HUES48 (cell line): ENCODE measurements at regions not wholly inside any gene's neighbourhood (a gene's known extent, or its start where the extent isn't known, plus 50 kb on each side); places are given as distances from the start of the nearest gene placed in this dataset.

Experiments used
- H3K27ac ChIP-seq: one replicate; pipeline ENCODE4 v1.7.0; 2013; ENCODE audit warnings: low read depth, low read length, inconsistent platforms
- H3K27me3 ChIP-seq: 2 replicates; pipeline ENCODE4 v1.6.1; 2013; ENCODE audit warnings: mild to moderate bottlenecking, low read length; ENCODE audit not compliant: control insufficient read depth, insufficient read depth
- H3K36me3 ChIP-seq: 2 replicates; pipeline ENCODE4 v1.6.1; 2013; ENCODE audit warnings: low read length; ENCODE audit not compliant: control insufficient read depth, insufficient read depth
- H3K4me1 ChIP-seq: 2 replicates; pipeline ENCODE4 v1.6.1; 2013; ENCODE audit warnings: mild to moderate bottlenecking, low read length; ENCODE audit not compliant: control insufficient read depth, insufficient read depth
- H3K4me3 ChIP-seq: 2 replicates; pipeline ENCODE4 v1.5.1; 2013; ENCODE audit warnings: mild to moderate bottlenecking, low read depth, low read length
- H3K9ac ChIP-seq: 2 replicates; pipeline ENCODE4 v1.6.1; 2013; ENCODE audit warnings: mild to moderate bottlenecking, low read depth, low read length, moderate library complexity
- H3K9me3 ChIP-seq: 2 replicates; pipeline ENCODE4 v1.6.1; 2013; ENCODE audit warnings: low read length; ENCODE audit not compliant: control insufficient read depth, insufficient read depth

DNA sequence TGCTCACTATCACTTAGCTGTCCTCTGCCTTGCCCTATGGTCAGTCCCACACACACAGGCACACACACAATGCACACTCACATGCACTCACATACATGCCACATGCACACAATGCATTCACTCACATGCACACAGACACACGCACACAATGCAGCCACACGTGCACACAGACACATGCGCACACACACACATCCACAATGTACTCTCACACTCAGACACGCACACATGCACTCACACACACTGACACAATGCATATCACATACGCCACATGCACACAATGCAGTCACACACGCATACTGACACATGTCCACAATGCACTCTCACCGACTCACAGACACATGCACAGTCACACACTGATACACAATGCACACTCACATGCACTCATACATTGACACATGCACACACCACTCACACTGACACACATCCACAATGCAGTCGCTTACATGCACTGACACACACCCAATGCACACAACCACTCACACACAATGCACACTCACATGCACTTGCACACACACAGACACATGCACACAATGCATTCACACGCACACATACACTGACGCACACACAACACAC lies 99.7 kb downstream of the ENGASE start:
- H3K27me3 ChIP-seq, result no peaks in the 10 kb centered on the region

DNA sequence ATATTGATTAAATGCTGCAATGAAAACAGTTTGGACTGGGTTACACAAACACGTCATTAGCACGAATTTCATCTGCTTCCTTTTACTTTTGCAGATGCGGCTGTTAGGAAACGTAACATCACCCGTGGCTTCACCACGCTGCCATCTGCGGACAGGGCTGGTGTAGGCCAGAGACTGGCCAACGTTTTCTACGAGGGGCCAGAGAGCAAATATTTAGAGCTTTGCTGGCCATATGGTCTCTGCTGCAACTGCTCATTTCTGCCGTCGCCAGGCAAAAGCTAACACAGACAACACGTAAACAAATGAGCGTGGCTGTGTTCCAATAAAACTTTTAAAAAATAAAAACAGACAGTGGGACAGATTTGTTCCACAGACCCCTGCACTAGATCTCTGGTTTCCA lies 96.6 kb downstream of the ENGASE start:
- H3K27ac ChIP-seq, result no peak overlapping the region
- no peaks in the 10 kb centered on the region for H3K36me3 ChIP-seq
- H3K27me3 ChIP-seq, result no peaks in the 10 kb centered on the region
- no peak overlapping the region for H3K4me3 ChIP-seq
- no peak overlapping the region for H3K9ac ChIP-seq
- H3K9me3 ChIP-seq, result no peaks in the 10 kb centered on the region
- no peaks in the 10 kb centered on the region for H3K4me1 ChIP-seq

More for the DNA sequence above, 99.7 kb downstream of the ENGASE start:
- no peak overlapping the region for H3K27ac ChIP-seq
- no peaks in the 10 kb centered on the region for H3K4me1 ChIP-seq
- H3K4me3 ChIP-seq, result no peak overlapping the region
- no peaks in the 10 kb centered on the region for H3K9me3 ChIP-seq
- no peak overlapping the region for H3K9ac ChIP-seq
- H3K36me3 ChIP-seq, result no peaks in the 10 kb centered on the region

DNA sequence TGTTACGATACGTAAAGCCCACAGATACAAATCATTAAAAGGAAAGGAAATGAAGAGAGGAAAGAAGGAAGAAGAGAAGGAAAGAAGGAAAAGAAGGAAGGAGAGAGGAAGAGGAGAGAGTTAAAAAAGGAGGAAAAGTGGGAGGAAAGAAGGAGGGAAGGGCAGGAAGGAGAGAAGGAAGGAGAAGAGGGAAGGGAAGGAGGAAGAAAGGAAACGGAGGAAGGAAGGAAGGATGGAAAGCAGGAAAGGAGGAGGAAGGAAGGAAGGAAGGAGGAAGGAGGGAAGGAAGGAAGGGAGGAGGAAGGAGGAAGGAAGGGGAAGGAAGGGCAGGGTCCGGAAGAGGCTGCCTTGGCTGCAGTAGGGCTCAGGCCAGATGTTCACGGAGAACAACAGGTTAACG lies 95.2 kb downstream of the ENGASE start:
- Histone ChIP-seq H3K36me3 (no peaks in the 10 kb centered on the region), H3K27ac (no peak overlapping the region), H3K27me3 (no peaks in the 10 kb centered on the region)

DNA sequence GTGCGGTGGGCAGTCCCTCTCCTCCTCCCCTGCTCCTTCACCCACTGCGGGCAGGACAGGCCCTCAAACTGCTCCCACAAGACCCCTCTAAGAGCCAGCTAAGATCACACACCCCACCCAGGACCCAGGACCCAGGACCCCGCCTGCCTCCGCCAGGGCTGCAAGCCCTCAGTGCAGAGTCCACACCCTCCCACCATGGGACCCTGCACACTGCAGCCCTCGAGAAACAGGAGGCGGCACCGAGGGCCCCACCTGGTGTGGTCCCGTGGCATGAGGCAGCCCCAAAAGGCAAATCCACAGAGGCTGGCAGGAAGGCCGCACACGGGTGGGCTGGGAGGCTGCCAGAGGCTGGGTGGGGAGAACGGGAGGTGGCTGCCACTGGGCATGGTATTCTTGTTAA lies 94.7 kb downstream of the ENGASE start:
- Histone ChIP-seq H3K4me3 (no peak overlapping the region), H3K27ac (no peak overlapping the region), H3K4me1 (no peaks in the 10 kb centered on the region), H3K9me3 (no peaks in the 10 kb centered on the region), H3K36me3 (no peaks in the 10 kb centered on the region), H3K27me3 (no peaks in the 10 kb centered on the region), H3K9ac (no peak overlapping the region)

More for the DNA sequence above, 95.2 kb downstream of the ENGASE start:
- Histone ChIP-seq H3K4me1 (no peaks in the 10 kb centered on the region), H3K9me3 (no peaks in the 10 kb centered on the region), H3K4me3 (no peak overlapping the region), H3K9ac (no peak overlapping the region)

DNA sequence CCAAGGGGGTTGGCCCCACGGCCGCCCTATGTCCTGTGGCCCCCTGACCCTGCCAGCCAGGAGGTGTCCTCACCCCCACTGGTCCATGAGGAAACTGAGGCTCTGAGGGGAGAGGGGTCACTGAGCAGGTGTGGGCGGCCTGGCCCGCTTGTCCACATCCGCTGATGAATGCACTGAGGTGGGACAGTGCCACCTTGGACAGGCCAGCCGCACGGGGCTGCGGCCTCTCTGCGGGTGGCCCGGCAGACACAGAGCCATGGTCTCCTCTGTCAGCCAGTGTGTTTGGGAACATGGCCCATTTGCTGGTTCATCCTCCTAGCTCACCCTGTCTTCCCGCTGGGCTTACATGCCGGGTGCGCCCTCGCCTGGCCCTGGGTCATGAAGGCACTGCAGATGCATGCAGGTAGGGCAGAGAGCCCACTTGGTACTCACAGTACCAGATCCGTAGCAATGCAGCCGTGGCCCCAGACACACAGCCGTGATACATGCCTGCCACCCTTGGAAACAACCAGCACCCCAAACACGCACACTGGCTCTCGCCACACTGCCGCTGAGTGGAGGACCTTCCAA lies 93.9 kb downstream of the ENGASE start:
- no peaks in the 10 kb centered on the region for H3K9me3 ChIP-seq
- H3K27me3 ChIP-seq, result no peaks in the 10 kb centered on the region
- H3K9ac ChIP-seq, result no peak overlapping the region
- no peak overlapping the region for H3K27ac ChIP-seq
- H3K4me1 ChIP-seq, result no peaks in the 10 kb centered on the region
- H3K4me3 ChIP-seq, result no peak overlapping the region
- H3K36me3 ChIP-seq, result no peaks in the 10 kb centered on the region

DNA sequence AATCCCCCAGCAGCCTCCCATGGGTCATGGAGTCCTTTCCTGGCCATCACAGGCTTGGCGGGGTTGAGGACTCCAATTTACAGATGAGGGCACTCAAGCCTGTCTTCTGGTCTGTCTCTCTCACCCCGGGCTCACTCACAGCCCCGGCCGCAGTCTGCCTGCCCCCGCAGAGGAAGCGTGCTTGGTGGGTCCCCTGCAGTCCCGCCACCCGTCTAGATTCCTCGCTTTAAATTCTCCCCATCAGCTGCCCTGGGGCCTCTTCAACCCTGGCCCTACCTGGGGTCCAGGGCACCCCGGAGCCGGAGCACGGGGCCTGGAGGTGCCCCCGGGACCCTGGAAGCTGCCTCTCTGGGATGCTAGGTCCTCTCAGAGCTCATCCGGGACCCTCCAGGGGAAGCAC lies 92.9 kb downstream of the ENGASE start:
- no peak overlapping the region for H3K9ac ChIP-seq
- no peak overlapping the region for H3K27ac ChIP-seq
- no peaks in the 10 kb centered on the region for H3K36me3 ChIP-seq
- H3K4me1 ChIP-seq, result no peaks in the 10 kb centered on the region
- no peaks in the 10 kb centered on the region for H3K9me3 ChIP-seq
- no peak overlapping the region for H3K4me3 ChIP-seq
- no peaks in the 10 kb centered on the region for H3K27me3 ChIP-seq

DNA sequence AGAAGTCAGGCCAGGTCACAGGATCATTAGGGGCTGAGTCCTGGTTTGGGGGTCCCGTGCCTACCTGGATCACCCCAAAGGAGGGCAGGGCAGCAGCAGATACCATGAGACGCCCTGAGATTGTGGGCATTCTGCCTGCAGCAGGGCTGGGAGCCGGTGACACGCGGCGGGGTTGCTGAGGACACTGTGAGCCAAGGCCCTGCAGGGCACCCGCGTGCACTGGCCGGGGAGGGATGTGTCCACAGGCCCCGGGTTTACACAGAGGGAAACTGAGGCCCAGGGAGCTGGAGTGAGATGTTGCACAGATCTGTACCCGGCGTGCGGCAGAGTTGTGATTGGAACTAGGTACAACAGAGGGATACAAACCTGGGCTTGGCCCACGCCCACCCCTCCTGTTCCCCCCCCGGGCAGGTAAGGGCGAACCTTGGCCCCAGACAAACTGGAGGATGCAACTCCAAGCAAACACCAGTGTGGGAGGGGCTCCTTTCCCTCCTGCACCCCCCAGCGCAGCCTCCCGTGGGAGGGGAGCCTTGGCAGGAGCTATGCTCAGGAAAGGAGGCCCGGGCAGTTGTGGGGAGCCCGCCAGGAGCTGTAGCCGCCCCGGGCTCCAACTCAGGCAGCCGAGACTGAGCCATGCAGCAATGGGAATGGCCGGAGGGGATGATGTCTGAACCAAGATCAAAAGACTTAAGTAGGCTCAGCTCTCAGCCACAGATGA lies 91.3 kb downstream of the ENGASE start:
- Histone ChIP-seq H3K36me3 (no peaks in the 10 kb centered on the region), H3K9me3 (no peaks in the 10 kb centered on the region), H3K27ac (no peak overlapping the region), H3K4me1 (no peaks in the 10 kb centered on the region), H3K9ac (no peak overlapping the region), H3K4me3 (no peak overlapping the region), H3K27me3 (no peaks in the 10 kb centered on the region)

DNA sequence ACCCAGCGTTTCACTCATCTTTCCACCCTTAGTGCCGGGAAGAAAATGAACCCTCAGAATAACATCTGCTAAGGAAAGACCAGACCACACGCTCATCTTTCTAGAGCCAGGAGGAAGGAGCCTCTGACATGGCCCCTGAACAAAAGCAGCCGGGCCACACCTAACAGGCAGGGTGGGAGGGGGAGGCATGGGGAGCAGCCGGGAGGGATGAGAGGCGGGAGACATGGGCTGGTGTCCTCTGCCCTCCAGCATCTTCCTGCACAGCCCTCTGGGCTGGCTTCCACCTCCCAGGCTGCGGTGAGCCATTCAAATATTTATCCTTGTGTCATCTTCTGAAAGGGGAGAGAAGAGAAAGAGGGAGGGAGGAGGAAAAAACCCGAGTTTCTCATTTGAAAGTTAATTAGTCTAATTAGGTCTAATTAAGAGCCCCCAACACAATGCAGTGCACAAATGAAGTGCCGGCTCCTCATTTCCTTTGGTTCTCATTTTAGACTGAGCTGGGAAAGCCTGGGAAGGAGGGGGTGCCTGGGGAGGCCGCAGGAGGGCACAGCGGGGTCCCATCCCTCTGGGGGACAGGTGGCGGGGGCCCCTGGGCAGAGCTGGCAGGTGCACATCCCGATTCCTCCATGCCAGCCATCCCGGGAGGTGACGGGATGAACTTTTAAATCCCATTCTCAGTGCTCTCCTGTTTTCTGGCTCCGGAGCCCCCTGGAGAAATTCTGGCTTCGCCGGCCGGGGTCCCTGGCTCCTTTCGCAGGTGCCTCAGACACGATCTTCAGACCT lies 90.5 kb downstream of the ENGASE start:
- H3K27me3 ChIP-seq, result no peaks in the 10 kb centered on the region
- H3K4me1 ChIP-seq, result no peaks in the 10 kb centered on the region
- no peak overlapping the region for H3K27ac ChIP-seq
- no peaks in the 10 kb centered on the region for H3K9me3 ChIP-seq
- H3K9ac ChIP-seq, result no peak overlapping the region
- no peaks in the 10 kb centered on the region for H3K36me3 ChIP-seq
- no peak overlapping the region for H3K4me3 ChIP-seq

DNA sequence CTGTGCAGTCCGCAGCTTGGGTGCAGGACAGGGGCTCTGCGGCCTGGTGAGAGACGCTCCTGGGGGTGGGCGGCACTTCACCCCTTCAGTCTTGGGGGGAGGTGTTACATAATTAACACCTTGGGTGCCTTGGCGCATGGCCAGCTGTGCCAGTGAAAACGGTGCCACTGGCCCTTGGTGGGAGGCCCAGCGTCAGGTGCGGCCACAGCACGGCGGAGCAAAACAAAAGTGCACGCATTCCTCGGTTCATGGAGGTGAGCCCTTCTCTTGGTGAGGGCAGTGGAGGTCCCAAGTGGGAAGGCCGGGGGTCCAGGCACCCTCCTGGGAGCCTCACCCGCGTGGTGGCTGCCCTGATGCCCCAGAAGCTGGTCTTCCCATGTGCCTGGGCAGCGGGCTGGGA lies 89.8 kb downstream of the ENGASE start:
- Histone ChIP-seq H3K27ac (no peak overlapping the region), H3K36me3 (no peaks in the 10 kb centered on the region), H3K4me3 (no peak overlapping the region), H3K9me3 (no peaks in the 10 kb centered on the region), H3K27me3 (no peaks in the 10 kb centered on the region), H3K4me1 (no peaks in the 10 kb centered on the region), H3K9ac (no peak overlapping the region)

DNA sequence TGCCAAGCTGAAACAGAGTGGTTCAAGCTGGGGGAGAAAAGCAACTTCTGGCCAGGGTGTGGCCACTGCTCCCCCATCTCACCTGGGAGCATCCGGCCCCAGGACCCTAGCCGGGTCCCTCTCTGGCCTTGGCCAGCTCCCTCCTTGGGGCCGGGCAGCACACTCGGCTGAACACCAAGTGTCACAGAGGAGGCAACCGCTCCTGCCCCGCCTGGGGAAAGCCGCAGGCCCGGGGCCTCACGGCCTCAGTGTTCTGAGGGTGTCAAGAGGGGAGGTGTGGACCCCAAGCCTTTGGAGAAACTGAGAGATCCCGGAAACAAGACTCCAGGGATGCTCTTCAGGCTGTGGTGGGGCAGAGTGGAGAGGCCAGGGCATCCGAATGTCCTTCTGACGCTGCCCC lies 88.4 kb downstream of the ENGASE start:
- H3K27ac ChIP-seq, result no peak overlapping the region
- no peak overlapping the region for H3K9ac ChIP-seq
- no peaks in the 10 kb centered on the region for H3K9me3 ChIP-seq
- no peak overlapping the region for H3K4me3 ChIP-seq
- H3K4me1 ChIP-seq, result no peaks in the 10 kb centered on the region
- no peaks in the 10 kb centered on the region for H3K36me3 ChIP-seq
- no peaks in the 10 kb centered on the region for H3K27me3 ChIP-seq
